Kidney epithelial cell (primary cell): ENCODE measurements at regions not wholly inside any gene's neighbourhood (a gene's known extent, or its start where the extent isn't known, plus 50 kb on each side); places are given as distances from the start of the nearest gene placed in this dataset.
"Not testable (repeated sequence)": the region's sequence is repeated elsewhere in the genome, so short reads cannot be mapped to it uniquely, and the experiment has no call there.

Source experiments
- DNase-seq: peaks from one replicate; pipeline ENCODE4 v3.0.0-alpha.2; 2010; ENCODE audit warnings: low read depth
- H3K27me3 ChIP-seq: 2 replicates; pipeline ENCODE4 v1.6.0; 2011; ENCODE audit warnings: low read length; ENCODE audit not compliant: control insufficient read depth, insufficient read depth
- H3K36me3 ChIP-seq: 2 replicates; pipeline ENCODE4 v1.5.1; 2011; ENCODE audit warnings: low read length; ENCODE audit not compliant: control insufficient read depth, insufficient read depth
- H3K4me3 ChIP-seq: 2 replicates; pipeline ENCODE4 v1.5.1; 2011; ENCODE audit warnings: low read depth, mild to moderate bottlenecking, control low read depth, low read length
- CTCF ChIP-seq: IDR thresholded peaks from 2 replicates; pipeline ENCODE4 v1.5.1; 2011; ENCODE audit warnings: mild to moderate bottlenecking, moderate library complexity, low read length, control low read depth, inconsistent platforms; ENCODE audit not compliant: insufficient read depth, poor library complexity, severe bottlenecking

GRCh38 chr6:776951-777350 lies 84.0 kb upstream of the EXOC2 start:
- no peak for DNase-seq
- TF ChIP-seq CTCF: no peak
- Histone ChIP-seq H3K36me3 (no peaks in the 10 kb centered on the region), H3K4me3 (no peak overlapping the region), H3K27me3 (peaks cover 4% of the 10 kb centered on the region)

- TF ChIP-seq CTCF: no peak
- H3K27me3 ChIP-seq: peaks cover 2% of the 10 kb centered on the region
- no peak overlapping the region for H3K4me3 ChIP-seq
- no peaks in the 10 kb centered on the region for H3K36me3 ChIP-seq
- no peak for DNase-seq
These were observed 83.6 kb upstream of the EXOC2 start for GRCh38 chr6:776528-776931.

- Histone ChIP-seq H3K27me3 (no peaks in the 10 kb centered on the region), H3K4me3 (no peak overlapping the region), H3K36me3 (no peaks in the 10 kb centered on the region)
- no peak for DNase-seq
- TF ChIP-seq CTCF: no peak
These were observed 82.9 kb upstream of the EXOC2 start for GRCh38 chr6:775863-776262.

GRCh38 chr6:771683-772082 lies 78.7 kb upstream of the EXOC2 start:
- not testable (repeated sequence) for H3K4me3 ChIP-seq, DNase-seq, H3K36me3 ChIP-seq, H3K27me3 ChIP-seq

- Histone ChIP-seq H3K27me3 (peaks cover 6% of the 10 kb centered on the region), H3K36me3 (no peaks in the 10 kb centered on the region), H3K4me3 (no peak overlapping the region)
- no peak for DNase-seq
- TF ChIP-seq CTCF: no peak
These were observed 75.0 kb upstream of the EXOC2 start for GRCh38 chr6:767755-768512.

- Histone ChIP-seq H3K27me3 (peaks cover 6% of the 10 kb centered on the region), H3K4me3 (no peak overlapping the region), H3K36me3 (no peaks in the 10 kb centered on the region)
- TF ChIP-seq CTCF: no peak
- no peak for DNase-seq
These were observed 73.7 kb upstream of the EXOC2 start for GRCh38 chr6:766625-767024.
